ENCODE measurements at regions not wholly inside any gene's neighbourhood (a gene's known extent, or its start where the extent isn't known, plus 50 kb on each side); places are given as distances from the start of the nearest gene placed in this dataset.

DNA sequence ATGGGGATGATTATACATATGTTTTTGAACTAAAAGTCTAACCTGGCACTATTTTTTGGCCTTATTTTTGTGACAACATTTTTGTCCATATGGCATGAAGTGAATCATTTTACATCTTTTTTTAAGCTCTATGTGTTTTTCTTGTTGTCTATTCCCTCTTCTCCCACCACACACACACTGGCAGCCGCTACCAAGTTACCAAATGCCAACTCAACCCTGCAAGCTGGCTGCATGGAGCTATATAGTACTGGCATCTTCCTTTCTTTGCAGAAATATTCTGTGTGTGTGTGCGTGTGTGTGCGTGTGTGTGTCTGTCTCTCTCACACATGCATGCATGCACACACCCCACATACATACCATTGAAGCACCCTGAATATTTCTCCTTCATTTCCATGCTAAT, 278.9 kb upstream of the SOX5 start:
- CTCF ChIA-PET, result interaction anchor here (1.5 kb wide), 1 partner anchor 8 kb away, joined by 3 read pairs; no protein-coding TSS in a partner anchor
- no peak overlapping the region for H3K4me3 ChIP-seq (replicated peaks in 1 of 3; ENCODE audit: insufficient read depth in 1 of 3, low read depth in 1 of 3, low read length in 3 of 3)
- H3K4me2 ChIP-seq (ENCODE audit: insufficient read depth, low read length), result no peak overlapping the region
- BruUV-seq (replicated peaks), result no TSS peak
- H2AFZ ChIP-seq (ENCODE audit: low read depth, low read length), result no peak overlapping the region
- TF ChIP-seq POLR2AphosphoS5 (IDR thresholded peaks at IDR 0.05; ENCODE audit: insufficient read depth, low read depth, low read length), result no peak
- TF ChIP-seq GATA2 (IDR thresholded peaks at IDR 0.05; ENCODE audit: insufficient read depth, insufficient read length, low read depth, low read length), result no peak
- TF ChIP-seq JUN (IDR thresholded peaks at IDR 0.05; ENCODE audit: borderline replicate concordance, insufficient read depth, insufficient read length, low read depth), result no peak
- no peak for TF ChIP-seq FOS (IDR thresholded peaks at IDR 0.05; ENCODE audit: borderline replicate concordance, insufficient read depth, low read length)
- TF ChIP-seq, protein P1, sequence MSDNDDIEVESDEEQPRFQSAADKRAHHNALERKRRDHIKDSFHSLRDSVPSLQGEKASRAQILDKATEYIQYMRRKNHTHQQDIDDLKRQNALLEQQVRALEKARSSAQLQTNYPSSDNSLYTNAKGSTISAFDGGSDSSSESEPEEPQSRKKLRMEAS (IDR thresholded peaks at IDR 0.05; ENCODE audit: insufficient read depth, insufficient read length), result no peak
- no peak for TF ChIP-seq MYC (IDR thresholded peaks at IDR 0.05; ENCODE audit: low read depth, low read length)
- TF ChIP-seq, protein P2, sequence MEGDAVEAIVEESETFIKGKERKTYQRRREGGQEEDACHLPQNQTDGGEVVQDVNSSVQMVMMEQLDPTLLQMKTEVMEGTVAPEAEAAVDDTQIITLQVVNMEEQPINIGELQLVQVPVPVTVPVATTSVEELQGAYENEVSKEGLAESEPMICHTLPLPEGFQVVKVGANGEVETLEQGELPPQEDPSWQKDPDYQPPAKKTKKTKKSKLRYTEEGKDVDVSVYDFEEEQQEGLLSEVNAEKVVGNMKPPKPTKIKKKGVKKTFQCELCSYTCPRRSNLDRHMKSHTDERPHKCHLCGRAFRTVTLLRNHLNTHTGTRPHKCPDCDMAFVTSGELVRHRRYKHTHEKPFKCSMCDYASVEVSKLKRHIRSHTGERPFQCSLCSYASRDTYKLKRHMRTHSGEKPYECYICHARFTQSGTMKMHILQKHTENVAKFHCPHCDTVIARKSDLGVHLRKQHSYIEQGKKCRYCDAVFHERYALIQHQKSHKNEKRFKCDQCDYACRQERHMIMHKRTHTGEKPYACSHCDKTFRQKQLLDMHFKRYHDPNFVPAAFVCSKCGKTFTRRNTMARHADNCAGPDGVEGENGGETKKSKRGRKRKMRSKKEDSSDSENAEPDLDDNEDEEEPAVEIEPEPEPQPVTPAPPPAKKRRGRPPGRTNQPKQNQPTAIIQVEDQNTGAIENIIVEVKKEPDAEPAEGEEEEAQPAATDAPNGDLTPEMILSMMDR (IDR thresholded peaks at IDR 0.05; ENCODE audit: extremely low read depth in 1 of 2, insufficient read depth in 1 of 2, low read depth in 1 of 2, low read length in 2 of 2), result no peak
- no peaks in the 10 kb centered on the region for H3K36me3 ChIP-seq (ENCODE audit: control insufficient read depth in 2 of 2, extremely low read depth in 1 of 2, insufficient read depth in 2 of 2, low read length in 2 of 2)
- H3K9me3 ChIP-seq (replicated peaks; ENCODE audit: control insufficient read depth, insufficient read depth, low read length), result no peaks in the 10 kb centered on the region
- no peak overlapping the region for H3K27ac ChIP-seq (ENCODE audit: insufficient read depth, low read depth, low read length)
- FAIRE-seq (no peak), DNase-seq (ENCODE audit: low read depth, low spot score) (no peak)
- POLR2A ChIA-PET, result no interaction called here
- H3K9me1 ChIP-seq (replicated peaks; ENCODE audit: control insufficient read depth, extremely low read depth, insufficient read depth, low read length), result no peaks in the 10 kb centered on the region
- H3K79me2 ChIP-seq (ENCODE audit: control insufficient read depth, insufficient read depth, low read length), result no peaks in the 10 kb centered on the region
- H3K4me1 ChIP-seq (ENCODE audit: control insufficient read depth, extremely low read depth, insufficient read depth, low read length), result peaks cover 22% of the 10 kb centered on the region
- no peaks in the 10 kb centered on the region for H3K27me3 ChIP-seq (ENCODE audit: control insufficient read depth in 2 of 2, insufficient read depth in 2 of 2, low read length in 2 of 2)
- intact Hi-C loops (cut with micrococcal nuclease) (loop anchor here (5.0 to 10.0 kb wide), 2 partner anchors 116 kb away; no protein-coding TSS in a partner anchor), dilution Hi-C loops (cut with MboI; ENCODE audit: extremely low pct_ligation_motif_present, low sequenced_read_pairs) (no loop called here)
- no peaks in the 10 kb centered on the region for H4K20me1 ChIP-seq (replicated peaks; ENCODE audit: control insufficient read depth, extremely low read depth, insufficient read depth, low read length)
- no peak overlapping the region for H3K9ac ChIP-seq (replicated peaks; ENCODE audit: extremely low read depth, insufficient read depth, low read length)
